ENCODE measurements at regions not wholly inside any gene's neighbourhood (a gene's known extent, or its start where the extent isn't known, plus 50 kb on each side); places are given as distances from the start of the nearest gene placed in this dataset.

GRCh38 chr11:93084727-93085505 is 112.9 kb downstream of the SLC36A4 start:
- TF ChIP-seq POLR2AphosphoS5 (IDR thresholded peaks at IDR 0.05; ENCODE audit: low read depth, low read length): no peak
- no peak for TF ChIP-seq SIN3A (IDR thresholded peaks at IDR 0.05; ENCODE audit: borderline replicate concordance, insufficient read depth, low read length)
- no peak for TF ChIP-seq TAF1 (IDR thresholded peaks at IDR 0.05; ENCODE audit: borderline replicate concordance, insufficient read depth, low read length)
- no peak for TF ChIP-seq REST (IDR thresholded peaks at IDR 0.05; ENCODE audit: insufficient read depth in 1 of 2, low read depth in 2 of 2, low read length in 2 of 2)
- no peak for TF ChIP-seq FOXP2 (optimal IDR thresholded peaks at IDR 0.05; ENCODE audit: borderline replicate concordance, extremely low read depth, extremely low read length, insufficient read depth)

GRCh38 chr11:93089474-93090102 is 108.2 kb downstream of the SLC36A4 start:
- TF ChIP-seq REST (IDR thresholded peaks at IDR 0.05; ENCODE audit: insufficient read depth in 1 of 2, low read depth in 2 of 2, low read length in 2 of 2) (no peak), POLR2AphosphoS5 (IDR thresholded peaks at IDR 0.05; ENCODE audit: low read depth, low read length) (no peak)
